Thymus (tissue), 11 donors: ENCODE measurements at regions not wholly inside any gene's neighbourhood (a gene's known extent, or its start where the extent isn't known, plus 50 kb on each side); places are given as distances from the start of the nearest gene placed in this dataset.
A peak's percentile ranks its signal among the peaks of the same experiment; 100 is the strongest.

Experiments used
- DNase-seq, 9 donors: peaks; one replicate each; pipeline ENCODE4 v3.0.0-alpha.2; 2013; ENCODE audit warnings: low spot score in 9 of 9, low read depth in 6 of 9, missing footprints in 1 of 9
- H3K27ac ChIP-seq, 2 donors: one replicate each; pipeline ENCODE4 v1.5.1; 2013; ENCODE audit warnings: control low read depth in 1 of 2, low read depth in 1 of 2, low read length in 1 of 2, mild to moderate bottlenecking in 1 of 2, moderate library complexity in 1 of 2
- H3K27me3 ChIP-seq, 2 donors: one replicate each; pipeline ENCODE4 v1.5.1; 2013; ENCODE audit warnings: low read length in 1 of 2; ENCODE audit not compliant: control insufficient read depth in 2 of 2, insufficient read depth in 1 of 2
- H3K36me3 ChIP-seq, 2 donors: one replicate each; pipeline ENCODE4 v1.5.1; 2013; ENCODE audit warnings: low read length in 1 of 2, mild to moderate bottlenecking in 1 of 2, moderate library complexity in 1 of 2; ENCODE audit not compliant: control insufficient read depth in 2 of 2, insufficient read depth in 2 of 2
- H3K4me1 ChIP-seq, 2 donors: one replicate each; pipeline ENCODE4 v1.5.1; 2013; ENCODE audit warnings: low read length in 2 of 2; ENCODE audit not compliant: control insufficient read depth in 2 of 2, insufficient read depth in 2 of 2
- H3K4me3 ChIP-seq, 2 donors: one replicate each; pipeline ENCODE4 v1.5.1; 2013; ENCODE audit warnings: low read length in 2 of 2, control low read depth in 1 of 2, mild to moderate bottlenecking in 1 of 2
- H3K9me3 ChIP-seq, 2 donors: one replicate each; pipeline ENCODE4 v1.5.1; 2013; ENCODE audit warnings: low read length in 1 of 2, mild to moderate bottlenecking in 1 of 2; ENCODE audit not compliant: control insufficient read depth in 2 of 2, insufficient read depth in 1 of 2
- WGBS: extraction: QIAGEN DNeasy Blood & Tissue Kit; methylation state at CpG from one replicate; pipeline ENCODE4 v1.1.7; 2013; 5-methylcytosine and 5-hydroxymethylcytosine counted together
- donor health status: healthy.

DNA sequence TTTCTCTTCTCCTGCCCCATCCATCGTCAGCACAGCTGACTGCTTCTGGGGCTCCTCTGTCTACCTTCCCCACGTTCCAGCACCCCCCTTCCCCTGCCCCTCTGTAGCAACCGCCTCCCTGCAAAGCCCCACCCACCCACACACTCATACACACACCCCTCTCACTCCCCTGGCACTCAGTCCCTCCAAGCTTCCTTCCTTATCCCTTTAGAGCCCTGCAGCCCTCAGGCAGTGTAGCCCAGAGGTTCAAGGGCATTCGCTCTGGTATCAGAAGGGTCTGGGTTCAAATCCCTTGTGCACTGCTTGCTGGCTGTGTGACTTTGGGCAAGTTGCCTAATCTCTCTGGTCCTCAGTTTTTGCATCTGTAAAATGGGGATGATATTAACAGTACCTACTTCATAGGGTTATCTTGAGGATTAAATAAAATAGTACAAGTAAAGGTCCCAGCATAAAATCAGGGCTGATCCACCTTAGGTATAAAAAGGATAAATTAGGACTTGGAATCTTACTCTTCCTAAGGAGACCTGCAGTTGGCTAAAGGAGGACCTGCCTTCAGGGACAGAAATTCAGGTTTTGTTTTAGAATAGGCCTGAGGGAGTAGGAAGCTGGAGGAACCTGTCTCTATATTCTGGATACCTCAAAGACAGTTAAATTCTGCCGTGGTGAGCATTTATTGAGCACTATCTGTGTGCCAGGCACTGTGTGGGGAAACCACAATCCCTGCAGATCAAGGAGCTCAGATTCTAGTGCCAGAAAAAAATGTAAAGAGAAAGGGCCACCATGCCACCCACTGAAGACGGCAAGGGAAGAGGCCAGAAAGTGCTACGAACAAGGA, 94.1 kb downstream of the SNX5 start:
- Histone ChIP-seq H3K27me3 (peaks cover 0 to 2% of the 10 kb centered on the region in 2 donors), H3K27ac (no peak overlapping the region), H3K4me3 (no peak overlapping the region), H3K4me1 (peaks cover 5 to 29% of the 10 kb centered on the region in 2 donors), H3K9me3 (no peaks in the 10 kb centered on the region), H3K36me3 (no peaks in the 10 kb centered on the region)
- 56% methylated on average over 7 of the region's 7 CpGs for WGBS
- DNase-seq: no peak

DNA sequence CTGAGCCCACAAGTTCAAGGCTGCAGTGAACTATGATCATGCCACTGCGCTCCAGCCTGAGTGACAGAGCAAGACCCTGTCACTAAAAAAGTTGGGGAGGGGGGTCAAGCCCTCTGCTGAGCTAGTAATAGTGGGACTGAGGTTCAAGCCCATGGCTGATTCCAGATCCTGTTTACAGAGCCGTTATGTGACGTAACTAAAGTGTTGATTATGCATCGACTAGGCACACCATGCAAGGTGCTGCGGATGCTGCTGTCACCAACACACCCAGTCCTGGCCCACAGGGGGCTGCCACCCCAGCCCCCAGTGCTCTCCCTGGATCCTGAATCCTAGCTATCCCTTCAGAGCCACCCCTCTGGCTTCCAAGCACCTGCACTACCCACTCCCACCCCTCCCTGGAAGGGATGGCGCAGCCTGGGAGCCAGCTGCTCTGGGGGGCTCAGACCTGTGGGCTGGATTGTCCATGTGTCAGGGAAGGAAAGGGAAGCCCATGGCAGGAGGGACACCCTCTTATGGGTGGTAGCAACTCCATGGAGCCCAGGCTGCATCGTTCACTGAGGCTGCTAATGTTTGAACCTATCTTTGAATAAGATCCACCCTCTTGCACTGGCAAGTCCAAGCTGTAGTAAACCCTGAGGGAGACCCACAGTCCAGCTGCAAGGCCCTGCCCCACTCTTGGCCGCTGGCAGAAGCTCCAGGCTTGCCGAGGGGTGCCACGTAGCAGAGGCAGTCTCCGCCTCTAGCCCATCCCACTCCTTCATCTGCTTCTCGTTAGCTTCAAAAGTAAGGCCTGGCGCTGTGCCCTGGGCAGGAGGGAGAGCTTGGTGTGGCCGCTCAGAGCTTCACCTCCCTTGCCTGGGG, 95.0 kb downstream of the SNX5 start:
- H3K4me3 ChIP-seq: no peak overlapping the region
- peaks cover 0 to 2% of the 10 kb centered on the region in 2 donors for H3K27me3 ChIP-seq
- no peaks in the 10 kb centered on the region for H3K9me3 ChIP-seq
- WGBS: 56% methylated on average over 14 of the region's 14 CpGs
- peaks cover 5 to 27% of the 10 kb centered on the region in 2 donors for H3K4me1 ChIP-seq
- peak in 1 of 9 donors; percentile 28 for DNase-seq
- no peaks in the 10 kb centered on the region for H3K36me3 ChIP-seq
- no peak overlapping the region for H3K27ac ChIP-seq

DNA sequence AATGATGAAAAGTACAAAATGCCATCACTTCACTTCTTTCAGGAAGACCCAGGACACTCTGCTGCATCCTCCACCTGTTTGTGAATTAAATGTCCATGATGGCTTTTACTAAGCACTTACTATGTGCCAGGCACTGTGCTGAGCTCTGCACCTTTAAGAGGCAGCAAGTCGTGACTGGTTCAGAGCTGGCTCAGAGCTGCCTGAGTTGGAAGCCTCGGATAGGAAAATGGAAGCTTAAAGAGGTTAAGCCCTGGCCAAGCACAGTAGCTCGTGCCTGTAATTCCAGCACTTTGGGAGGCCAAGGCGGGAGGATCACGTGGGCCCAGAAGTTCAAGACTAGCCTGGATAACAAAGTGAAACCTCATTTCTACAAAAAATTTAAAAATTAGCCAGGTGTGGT, 95.6 kb downstream of the SNX5 start:
- Histone ChIP-seq H3K4me3 (no peak overlapping the region), H3K36me3 (no peaks in the 10 kb centered on the region), H3K27me3 (peaks cover 0 to 2% of the 10 kb centered on the region in 2 donors), H3K4me1 (peaks cover 5 to 23% of the 10 kb centered on the region in 2 donors), H3K9me3 (no peaks in the 10 kb centered on the region), H3K27ac (no peak overlapping the region)
- no peak for DNase-seq
- WGBS: 71% methylated on average over 5 of the region's 5 CpGs

DNA sequence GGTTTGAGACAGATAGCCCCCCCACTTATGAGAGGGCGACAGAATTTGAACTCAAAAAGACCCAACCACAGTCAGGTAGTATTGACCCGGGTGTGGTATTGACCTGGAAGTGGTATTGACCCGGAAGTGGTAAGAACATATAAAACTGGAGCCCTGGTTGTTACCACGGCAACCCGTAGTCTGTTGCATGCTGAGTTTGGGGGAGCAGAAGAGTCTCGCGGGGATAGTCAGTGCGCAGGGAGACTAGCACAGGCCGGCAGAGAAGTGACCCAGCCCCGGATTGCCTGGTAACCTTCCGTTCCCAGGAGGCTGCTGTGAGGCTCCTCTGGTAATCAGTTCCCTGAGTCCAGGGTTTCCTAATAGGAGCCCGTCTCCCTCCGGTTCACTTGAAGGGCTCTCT, 96.2 kb downstream of the SNX5 start:
- Histone ChIP-seq H3K9me3 (no peaks in the 10 kb centered on the region), H3K4me3 (no peak overlapping the region), H3K4me1 (peaks cover 5 to 23% of the 10 kb centered on the region in 2 donors), H3K27ac (no peak overlapping the region), H3K36me3 (no peaks in the 10 kb centered on the region), H3K27me3 (peaks cover 0 to 2% of the 10 kb centered on the region in 2 donors)
- 74% methylated on average over 13 of the region's 13 CpGs for WGBS
- no peak for DNase-seq

- Histone ChIP-seq H3K27ac (no peak overlapping the region), H3K9me3 (no peaks in the 10 kb centered on the region), H3K4me3 (no peak overlapping the region), H3K4me1 (peaks cover 5 to 23% of the 10 kb centered on the region in 2 donors), H3K36me3 (no peaks in the 10 kb centered on the region), H3K27me3 (peaks cover 0 to 2% of the 10 kb centered on the region in 2 donors)
- WGBS: 14% methylated on average over 4 of the region's 4 CpGs
- DNase-seq: peak in 1 of 9 donors; percentile 48
These were observed 96.7 kb downstream of the SNX5 start for GRCh38 chr20:17871886-17872285.

GRCh38 chr20:17871181-17871580, 97.4 kb downstream of the SNX5 start:
- DNase-seq: no peak
- H3K4me1 ChIP-seq: peaks cover 5 to 21% of the 10 kb centered on the region in 2 donors
- no peaks in the 10 kb centered on the region for H3K36me3 ChIP-seq
- H3K27ac ChIP-seq: no peak overlapping the region
- H3K4me3 ChIP-seq: no peak overlapping the region
- no peaks in the 10 kb centered on the region for H3K9me3 ChIP-seq
- H3K27me3 ChIP-seq: peaks cover 0 to 2% of the 10 kb centered on the region in 2 donors
- WGBS: 95% methylated on average over 2 of the region's 2 CpGs

DNA sequence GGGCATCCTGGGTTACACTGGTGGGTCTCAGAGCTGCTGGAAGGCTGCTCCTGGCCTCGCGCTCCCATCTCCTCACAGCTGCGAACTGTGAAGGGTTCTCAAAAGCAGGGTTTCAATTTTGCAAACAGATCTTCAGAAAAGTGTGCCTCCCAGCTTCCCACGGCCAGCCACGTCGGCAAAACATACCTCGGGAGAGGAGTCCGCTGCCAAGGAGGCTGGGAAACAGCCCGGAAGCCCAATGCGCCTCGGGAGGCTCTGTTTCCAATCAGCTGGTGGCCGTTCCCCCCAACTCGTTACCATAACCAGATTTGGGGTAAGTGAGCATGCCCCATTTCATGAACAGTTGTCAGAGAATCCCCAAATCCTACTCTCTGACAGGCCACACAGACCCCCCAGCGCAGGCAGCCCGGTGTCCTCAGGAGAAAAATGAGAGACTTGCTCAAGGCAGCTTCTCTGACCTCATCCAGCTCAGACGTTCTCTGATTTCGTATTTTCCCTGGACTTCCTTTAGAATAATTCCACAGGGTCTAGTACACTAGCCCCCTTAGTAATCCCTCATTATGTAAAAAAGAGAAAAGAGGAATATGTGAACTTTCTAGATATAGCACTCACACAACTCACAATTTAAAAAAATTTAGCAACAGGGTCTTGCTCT, 98.4 kb downstream of the SNX5 start:
- H3K9me3 ChIP-seq: no peaks in the 10 kb centered on the region
- peaks cover 5 to 14% of the 10 kb centered on the region in 2 donors for H3K4me1 ChIP-seq
- WGBS: 93% methylated on average over 17 of the region's 17 CpGs
- no peaks in the 10 kb centered on the region for H3K36me3 ChIP-seq
- H3K27ac ChIP-seq: peak overlapping the region in 1 of 2 donors; percentile 17
- DNase-seq: no peak
- H3K4me3 ChIP-seq: no peak overlapping the region
- H3K27me3 ChIP-seq: peaks cover 0 to 2% of the 10 kb centered on the region in 2 donors

DNA sequence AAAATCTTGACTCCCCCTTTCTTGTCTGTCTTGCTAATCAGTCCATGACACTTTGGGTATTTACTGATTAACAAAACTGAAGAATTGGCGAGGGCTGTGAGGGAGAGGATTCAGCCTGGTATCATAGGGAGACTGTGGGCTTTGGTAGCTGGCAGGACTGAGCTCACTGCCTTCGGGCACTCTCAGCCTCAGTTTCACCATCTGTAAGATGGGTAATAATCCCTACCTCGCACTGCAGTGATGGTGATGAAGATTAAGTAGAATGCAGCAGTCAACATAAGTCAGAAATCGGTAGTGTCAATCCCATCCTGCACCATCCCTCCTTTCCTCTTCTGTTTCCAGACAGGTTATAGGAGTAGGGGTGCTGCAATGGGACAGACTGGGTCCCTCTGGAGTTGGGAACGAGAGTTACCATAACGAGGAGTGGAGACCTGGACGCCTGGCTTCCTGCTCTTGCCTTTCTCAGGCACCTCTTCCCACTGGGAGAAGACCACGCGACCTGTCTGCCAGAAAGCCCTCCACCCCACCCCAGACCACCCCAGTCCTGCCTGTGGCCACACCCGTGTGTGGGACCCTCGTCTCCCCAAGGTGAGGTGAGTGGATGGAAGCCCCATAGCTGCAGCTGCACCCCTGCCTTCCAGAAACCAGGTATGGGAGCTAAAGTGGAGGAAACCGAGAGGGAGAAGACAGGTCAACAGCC, 99.1 kb downstream of the SNX5 start:
- Histone ChIP-seq H3K4me1 (peaks cover 5 to 14% of the 10 kb centered on the region in 2 donors), H3K27me3 (peaks cover 0 to 2% of the 10 kb centered on the region in 2 donors), H3K36me3 (no peaks in the 10 kb centered on the region), H3K4me3 (no peak overlapping the region), H3K9me3 (no peaks in the 10 kb centered on the region), H3K27ac (no peak overlapping the region)
- 90% methylated on average over 12 of the region's 12 CpGs for WGBS
- DNase-seq: no peak
